NCI-H1105 treated with DMSO at 0.1 percent for 48 hours (cell line): ENCODE measurements at regions not wholly inside any gene's neighbourhood (a gene's known extent, or its start where the extent isn't known, plus 50 kb on each side); places are given as distances from the start of the nearest gene placed in this dataset.
A peak's percentile ranks its signal among the peaks of the same experiment; 100 is the strongest.
"Not testable (repeated sequence)": the region's sequence is repeated elsewhere in the genome, so short reads cannot be mapped to it uniquely, and the experiment has no call there.

Experiments
- DNase-seq: peaks from one replicate; lab custom pipeline; 2025; lab: John Stamatoyannopoulos, UW

GRCh38 chr12:46084666-46085631 is 94.6 kb upstream of the SCAF11 start:
- DNase-seq: no peak

GRCh38 chr12:46082490-46083200 is 92.3 kb upstream of the SCAF11 start:
- DNase-seq: no peak

GRCh38 chr12:46073321-46073720 is 82.9 kb upstream of the SCAF11 start:
- no peak for DNase-seq

- DNase-seq: peak; percentile 30
Measured at GRCh38 chr12:46071769-46072624, 81.6 kb upstream of the SCAF11 start.

- DNase-seq: no peak
Measured at GRCh38 chr12:46071335-46071734, 81.0 kb upstream of the SCAF11 start.

- DNase-seq: no peak
Measured at GRCh38 chr12:46067094-46067493, 76.7 kb upstream of the SCAF11 start.

- no peak for DNase-seq
Measured at GRCh38 chr12:46065412-46066166, 75.2 kb upstream of the SCAF11 start.

GRCh38 chr12:46064548-46064947 is 74.2 kb upstream of the SCAF11 start:
- no peak for DNase-seq

- DNase-seq: not testable (repeated sequence)
Measured at GRCh38 chr12:46058697-46059096, 68.3 kb upstream of the SCAF11 start.

GRCh38 chr12:46050805-46051204 is 60.4 kb upstream of the SCAF11 start:
- no peak for DNase-seq

- no peak for DNase-seq
Measured at GRCh38 chr12:46049665-46050064, 59.3 kb upstream of the SCAF11 start.

- no peak for DNase-seq
Measured at GRCh38 chr12:46046436-46046835, 56.1 kb upstream of the SCAF11 start.

- DNase-seq: no peak
Measured at GRCh38 chr12:46043972-46044520, 53.7 kb upstream of the SCAF11 start.
